GM18519 (cell line): ENCODE measurements at regions not wholly inside any gene's neighbourhood (a gene's known extent, or its start where the extent isn't known, plus 50 kb on each side); places are given as distances from the start of the nearest gene placed in this dataset.

ENCODE experiments used
- ATAC-seq: cut with Tn5 transposase; IDR thresholded peaks from one replicate; pipeline ENCODE4 v1.9.1; 2021; ENCODE audit warnings: mild to moderate bottlenecking, moderate library complexity; ENCODE audit not compliant: unreplicated experiment, low FRiP score

- no peak for ATAC-seq
These were observed 398.8 kb upstream of the FAT3 start for GRCh38 chr11:91825777-91826176.

- no peak for ATAC-seq
These were observed 401.3 kb upstream of the FAT3 start for GRCh38 chr11:91823252-91823830.

GRCh38 chr11:91822805-91823204 lies 401.8 kb upstream of the FAT3 start:
- no peak for ATAC-seq

- no peak for ATAC-seq
These were observed 403.9 kb upstream of the FAT3 start for GRCh38 chr11:91820709-91821108.

- no peak for ATAC-seq
These were observed 404.8 kb upstream of the FAT3 start for GRCh38 chr11:91819777-91820176.

- no peak for ATAC-seq
These were observed 405.4 kb upstream of the FAT3 start for GRCh38 chr11:91819195-91819594.

GRCh38 chr11:91817996-91818395 lies 406.6 kb upstream of the FAT3 start:
- no peak for ATAC-seq

- no peak for ATAC-seq
These were observed 411.4 kb upstream of the FAT3 start for GRCh38 chr11:91813263-91813662.

- no peak for ATAC-seq
These were observed 413.7 kb upstream of the FAT3 start for GRCh38 chr11:91810871-91811270.

GRCh38 chr11:91805293-91805692 lies 419.3 kb upstream of the FAT3 start:
- ATAC-seq: no peak

- ATAC-seq: no peak
These were observed 420.6 kb upstream of the FAT3 start for GRCh38 chr11:91804042-91804441.

- ATAC-seq: no peak
These were observed 422.1 kb upstream of the FAT3 start for GRCh38 chr11:91802475-91802874.

- ATAC-seq: no peak
These were observed 424.3 kb upstream of the FAT3 start for GRCh38 chr11:91800208-91800914.

GRCh38 chr11:91798240-91798639 lies 426.4 kb upstream of the FAT3 start:
- ATAC-seq: no peak

GRCh38 chr11:91796999-91797398 lies 427.6 kb upstream of the FAT3 start:
- ATAC-seq: no peak

- ATAC-seq: no peak
These were observed 429.3 kb upstream of the FAT3 start for GRCh38 chr11:91795139-91795887.

GRCh38 chr11:91794146-91794545 lies 430.5 kb upstream of the FAT3 start:
- no peak for ATAC-seq

GRCh38 chr11:91792779-91793262 lies 431.8 kb upstream of the FAT3 start:
- no peak for ATAC-seq

GRCh38 chr11:91791171-91791468 lies 433.5 kb upstream of the FAT3 start:
- no peak for ATAC-seq

- no peak for ATAC-seq
These were observed 434.1 kb upstream of the FAT3 start for GRCh38 chr11:91790346-91791170.

- ATAC-seq: no peak
These were observed 435.9 kb upstream of the FAT3 start for GRCh38 chr11:91788764-91789163.
